HT1080 (cell line): ENCODE measurements at regions not wholly inside any gene's neighbourhood (a gene's known extent, or its start where the extent isn't known, plus 50 kb on each side); places are given as distances from the start of the nearest gene placed in this dataset.

Experiments
- DNase-seq: peaks from one replicate; pipeline ENCODE4 v3.0.0-alpha.2; 2015; ENCODE audit warnings: low read depth

DNA sequence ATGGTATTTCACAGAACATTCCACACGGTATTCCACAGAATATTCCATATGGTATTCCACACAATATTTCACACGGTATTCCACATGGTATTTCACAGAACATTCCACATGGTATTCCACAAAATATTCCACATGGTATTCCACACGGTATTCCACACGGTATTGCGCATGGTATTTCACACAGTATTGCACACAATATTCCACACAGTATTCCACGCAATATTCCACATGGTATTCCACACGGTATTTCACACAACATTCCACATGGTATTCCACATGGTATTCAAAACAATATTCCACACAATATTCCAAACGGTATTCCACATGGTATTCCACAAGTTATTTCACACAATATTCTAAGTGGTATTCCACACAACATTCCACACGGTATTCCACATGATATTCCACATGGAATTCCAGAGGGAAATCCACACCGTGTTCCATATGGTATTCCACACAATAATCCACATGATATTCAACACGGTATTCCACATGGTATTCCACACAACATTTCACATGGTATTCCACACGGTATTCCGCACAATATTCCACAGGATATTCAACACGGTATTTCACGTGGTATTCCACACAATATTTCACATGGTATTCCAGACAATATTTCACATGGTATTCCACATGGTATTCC lies 136.7 kb upstream of the CHST15 start:
- no peak for DNase-seq

DNA sequence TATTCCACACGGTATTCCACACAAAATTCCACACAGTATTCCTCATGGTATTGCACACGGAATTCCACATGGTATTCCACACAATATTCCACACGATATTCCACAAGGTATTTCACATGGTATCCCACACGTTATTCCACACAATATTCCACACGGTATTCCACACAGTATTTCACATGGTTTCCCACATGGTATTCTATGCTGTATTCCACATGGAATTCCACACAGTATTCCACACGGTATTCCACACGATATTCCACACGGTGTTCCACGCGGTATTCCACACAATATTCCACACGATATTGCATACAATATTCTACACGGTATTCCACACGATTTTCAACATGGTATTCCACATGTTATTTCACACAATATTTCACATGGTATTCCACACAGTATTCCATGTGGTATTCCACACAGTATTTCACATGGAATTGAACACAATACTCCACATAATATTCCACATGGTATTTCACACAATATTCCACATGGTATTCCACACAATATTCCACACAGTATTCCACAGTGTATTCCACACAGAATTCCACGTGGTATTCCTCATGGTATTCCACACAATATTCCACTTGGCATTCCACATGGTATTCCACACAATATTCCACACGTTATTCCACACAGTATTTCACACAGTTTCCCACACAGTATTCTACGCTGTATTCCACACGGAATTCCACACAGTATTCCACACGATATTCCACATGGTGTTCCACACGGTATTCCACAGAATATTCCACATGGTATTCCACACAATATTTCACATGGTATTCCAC lies 136.0 kb upstream of the CHST15 start:
- DNase-seq = no peak

DNA sequence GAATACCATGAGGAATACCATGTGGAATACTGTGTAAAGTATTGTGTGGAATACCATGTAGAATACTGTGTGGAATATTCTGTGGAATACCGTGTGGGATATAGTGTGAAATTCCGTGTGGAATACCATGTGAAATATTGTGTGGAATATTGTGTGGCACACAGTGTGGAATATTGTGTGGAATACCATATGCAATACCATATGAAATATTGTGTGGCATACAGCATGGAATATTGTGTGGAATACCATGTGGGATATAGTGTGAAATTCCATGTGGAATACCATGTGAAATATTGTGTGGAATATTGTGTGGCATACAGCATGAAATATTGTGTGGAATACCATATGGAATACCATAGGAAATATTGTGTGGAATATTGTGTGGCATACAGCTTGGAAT lies 135.1 kb upstream of the CHST15 start:
- no peak for DNase-seq

DNA sequence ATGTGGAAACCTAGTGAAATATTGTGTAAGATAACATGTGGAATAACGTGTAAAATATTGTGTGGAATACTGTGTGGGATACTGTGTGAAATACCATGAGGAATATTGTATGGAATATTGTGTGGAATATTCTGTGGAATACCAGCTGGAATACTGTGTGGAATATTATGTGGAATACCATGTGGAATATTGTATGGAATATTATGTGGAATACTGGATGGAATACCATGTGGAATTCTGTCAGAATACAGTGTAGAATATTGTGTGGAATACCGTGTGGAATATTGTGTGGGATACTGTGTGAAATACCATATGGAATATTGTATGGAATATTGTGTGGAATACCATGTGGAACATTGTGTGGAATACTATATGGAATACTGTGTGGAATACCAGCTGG lies 134.6 kb upstream of the CHST15 start:
- no peak for DNase-seq

DNA sequence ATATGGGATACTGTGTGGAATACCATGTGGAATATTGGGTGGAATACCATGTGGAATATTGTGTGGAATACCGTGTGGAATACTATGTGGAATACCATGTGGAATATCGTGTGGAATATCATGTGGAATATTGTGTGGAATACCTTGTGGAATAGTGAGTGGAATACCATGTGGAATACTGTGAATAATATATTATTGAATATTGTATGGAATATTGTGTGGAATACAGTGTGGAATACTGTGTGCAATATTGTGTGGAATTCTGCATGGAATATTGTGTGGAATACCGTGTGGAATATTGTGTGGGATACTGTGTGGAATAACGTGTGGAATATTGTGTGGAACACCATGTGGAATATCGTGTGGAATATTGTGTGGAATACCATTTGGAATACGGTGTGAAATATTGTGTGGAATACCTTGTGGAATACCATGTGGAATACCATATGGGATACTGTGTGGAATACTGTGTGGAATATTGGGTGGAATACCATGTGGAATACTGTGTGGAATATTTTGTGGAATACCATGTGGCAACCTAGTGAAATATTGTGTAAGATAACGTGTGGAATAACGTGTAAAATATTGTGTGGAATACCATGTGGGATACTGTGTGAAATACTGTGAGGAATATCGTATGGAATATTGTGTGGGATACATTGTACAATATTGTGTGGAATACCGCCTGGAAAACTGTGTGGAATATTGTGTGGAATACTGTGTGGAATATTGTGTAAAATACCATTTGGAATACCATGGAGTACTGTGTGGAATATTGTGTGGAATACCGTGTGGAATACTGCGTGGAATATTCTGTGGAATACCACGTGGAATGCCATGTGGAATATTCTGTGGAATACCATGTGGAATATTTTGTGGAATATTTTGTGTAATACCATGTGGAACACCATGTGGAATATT lies 133.9 kb upstream of the CHST15 start:
- no peak for DNase-seq

DNA sequence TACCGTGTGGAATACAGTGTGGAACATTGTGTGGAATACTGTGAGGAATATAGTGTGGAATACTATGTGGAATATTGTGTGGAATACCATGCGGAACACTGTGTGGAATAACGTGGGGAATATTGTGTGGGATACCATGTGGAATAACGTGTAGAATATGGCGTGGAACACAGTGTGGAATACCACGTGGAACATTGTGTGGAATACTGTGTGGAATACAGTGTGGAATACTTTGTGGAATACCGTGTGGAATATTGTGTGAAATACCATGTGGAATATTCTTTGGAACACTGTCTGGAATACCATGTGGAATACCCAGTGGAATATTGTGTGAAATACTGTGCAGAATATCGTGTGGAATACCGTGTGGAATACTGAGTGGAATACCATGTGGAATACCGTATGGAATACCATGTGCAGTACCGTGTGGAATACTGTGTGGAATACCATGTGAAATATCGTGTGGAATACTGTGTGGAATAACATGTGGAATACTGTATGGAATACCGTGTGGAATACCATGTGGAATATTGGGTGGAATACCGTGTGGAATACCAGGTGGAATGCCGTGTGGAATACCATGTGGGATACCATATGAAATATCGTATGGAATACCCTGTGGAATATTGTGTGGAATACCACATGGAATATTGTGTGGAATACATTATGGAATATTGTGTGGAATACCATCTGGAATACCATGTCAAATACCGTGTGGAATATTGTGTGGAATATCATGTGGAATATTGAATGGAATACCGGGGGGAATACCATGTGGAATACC lies 133.1 kb upstream of the CHST15 start:
- DNase-seq = no peak

DNA sequence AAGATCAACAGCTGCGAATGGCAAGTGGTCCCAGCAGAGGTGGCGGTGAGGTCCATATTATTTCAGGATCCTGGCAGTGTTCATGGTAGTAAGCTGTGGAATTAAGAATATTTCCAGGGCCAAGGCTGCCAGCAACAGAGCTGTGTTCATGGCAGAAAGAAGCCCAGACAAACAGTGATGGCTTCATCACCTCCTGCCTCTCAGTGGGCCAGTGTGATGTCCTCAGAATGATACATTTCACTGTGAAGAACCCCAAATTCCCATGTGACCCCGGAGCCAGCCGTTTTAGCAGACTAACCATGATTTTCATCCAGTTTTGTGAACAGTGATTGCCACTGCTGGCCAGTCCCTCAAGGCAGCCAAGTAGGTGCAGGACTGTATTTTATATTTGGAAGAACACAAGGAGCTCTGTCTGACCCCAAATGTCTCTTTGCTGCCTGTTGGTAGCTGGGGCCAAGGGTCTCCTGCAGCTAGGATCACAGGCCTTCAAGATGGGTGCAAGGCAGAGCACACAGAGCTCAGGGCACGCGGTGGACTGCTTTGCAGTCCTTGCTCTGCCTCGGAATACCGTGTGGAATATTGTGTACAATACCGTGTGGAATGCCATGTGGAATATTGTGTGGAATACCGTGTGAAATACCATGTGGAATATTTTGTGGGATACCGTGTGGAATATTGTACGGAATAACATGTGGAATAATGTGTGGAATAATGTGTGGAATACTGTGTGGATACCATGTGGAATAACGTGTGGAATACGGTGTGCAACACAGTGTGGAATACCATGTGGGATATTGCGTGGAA lies 132.3 kb upstream of the CHST15 start:
- DNase-seq = no peak

DNA sequence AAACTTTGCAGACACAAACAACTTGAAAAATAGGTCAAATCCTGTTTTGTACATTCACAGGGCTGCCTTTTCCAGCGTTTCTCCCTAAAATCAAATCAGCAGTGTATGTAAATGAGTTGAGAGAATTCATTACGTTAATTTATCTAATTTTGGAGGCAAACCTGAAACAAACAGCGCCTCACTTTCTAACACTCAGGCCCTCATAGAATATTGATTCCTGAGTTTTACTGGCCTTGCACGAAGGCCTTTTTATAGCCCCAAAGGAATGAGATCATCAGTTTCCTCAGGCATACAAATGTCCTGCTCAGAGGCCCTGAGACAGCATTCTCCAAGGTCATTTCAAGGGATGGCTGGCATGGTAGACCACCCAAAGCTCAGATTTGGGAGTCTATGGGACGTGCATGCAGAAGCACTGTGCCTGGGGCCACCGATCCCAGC lies 131.7 kb upstream of the CHST15 start:
- no peak for DNase-seq

DNA sequence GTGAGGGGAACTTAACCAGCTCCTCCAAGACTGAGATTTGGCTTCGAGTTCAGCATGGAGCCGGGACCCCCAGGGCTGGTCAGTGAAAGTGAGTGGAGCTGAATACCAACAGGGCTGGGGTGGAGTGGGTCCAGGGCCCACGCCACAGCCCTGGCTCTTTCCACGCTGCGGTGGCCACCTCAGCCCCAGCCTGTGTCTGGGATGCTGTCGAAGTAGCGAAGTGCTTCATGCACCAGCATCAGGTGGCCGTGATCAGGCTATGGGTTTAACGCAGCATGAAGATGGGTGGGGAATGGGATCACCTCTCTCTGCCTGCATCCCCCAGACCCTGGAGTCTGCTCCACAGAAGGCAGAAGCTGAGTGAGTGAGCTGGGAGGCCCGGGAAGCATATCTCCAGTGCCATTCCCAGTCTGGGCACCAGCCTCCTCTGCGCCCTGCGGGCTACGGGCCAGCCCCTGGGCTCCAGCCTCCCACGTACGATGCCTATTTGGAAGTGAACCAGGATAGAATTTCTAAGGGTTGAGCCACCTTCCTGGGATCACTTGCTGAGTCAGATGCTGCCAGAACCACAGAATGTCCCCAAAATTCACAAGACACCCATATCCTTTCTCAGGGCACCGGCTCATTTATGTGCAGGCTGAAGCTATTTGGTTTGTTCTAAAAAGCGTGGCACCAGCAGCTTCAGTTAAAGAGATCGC lies 131.1 kb upstream of the CHST15 start:
- DNase-seq = peak; percentile 43

DNA sequence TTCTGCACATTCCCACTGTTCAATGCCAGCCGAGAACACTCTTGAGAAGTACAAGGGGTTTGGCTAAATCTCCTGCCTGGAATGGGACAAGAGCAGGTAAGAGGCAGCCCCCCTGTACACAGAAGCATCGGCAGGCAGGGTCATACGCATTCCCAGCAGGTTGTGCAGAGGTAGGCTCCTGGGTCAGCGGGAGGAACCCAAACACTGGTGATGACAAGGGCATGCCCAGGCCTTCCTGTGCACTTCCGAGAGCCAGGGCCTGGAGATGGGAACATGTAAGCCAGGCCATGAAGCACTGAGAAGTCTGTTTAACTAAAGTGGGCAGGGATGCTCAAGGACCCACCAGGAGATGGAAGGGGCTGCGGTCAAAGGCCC lies 130.3 kb upstream of the CHST15 start:
- no peak for DNase-seq

DNA sequence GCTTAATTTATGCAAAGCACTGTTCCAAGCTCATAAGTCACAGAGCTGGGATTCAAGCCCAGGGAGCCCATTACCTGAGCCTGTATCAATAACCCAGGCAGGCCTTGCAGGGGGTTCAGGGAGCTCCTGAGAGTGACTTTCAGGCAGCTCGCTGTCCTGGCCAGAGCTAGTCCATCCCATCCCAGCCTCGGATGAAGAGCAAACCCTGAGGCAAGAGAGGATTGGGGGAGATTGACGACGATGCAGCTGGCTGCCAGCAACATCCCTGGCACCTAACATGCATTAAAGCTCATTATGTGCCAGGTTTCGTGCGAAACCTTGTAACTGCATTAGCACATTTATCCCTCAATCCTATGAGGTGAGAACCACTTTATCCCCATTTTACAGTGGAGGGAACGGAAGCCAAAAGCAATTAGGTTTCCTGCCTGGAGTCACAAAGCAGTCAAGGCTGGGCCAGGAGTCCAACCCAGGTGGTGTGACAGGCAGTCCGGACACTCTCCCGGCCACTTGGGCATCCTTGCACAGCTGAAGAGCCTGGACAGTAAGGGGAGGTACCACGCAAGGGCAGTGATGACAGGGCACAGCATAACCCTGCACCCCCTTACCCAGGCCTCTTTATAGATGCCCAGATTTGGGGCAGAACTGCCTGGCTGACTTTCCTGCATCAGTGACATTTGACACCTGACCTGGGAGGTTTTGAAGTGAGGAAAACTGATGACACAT lies 129.8 kb upstream of the CHST15 start:
- no peak for DNase-seq

DNA sequence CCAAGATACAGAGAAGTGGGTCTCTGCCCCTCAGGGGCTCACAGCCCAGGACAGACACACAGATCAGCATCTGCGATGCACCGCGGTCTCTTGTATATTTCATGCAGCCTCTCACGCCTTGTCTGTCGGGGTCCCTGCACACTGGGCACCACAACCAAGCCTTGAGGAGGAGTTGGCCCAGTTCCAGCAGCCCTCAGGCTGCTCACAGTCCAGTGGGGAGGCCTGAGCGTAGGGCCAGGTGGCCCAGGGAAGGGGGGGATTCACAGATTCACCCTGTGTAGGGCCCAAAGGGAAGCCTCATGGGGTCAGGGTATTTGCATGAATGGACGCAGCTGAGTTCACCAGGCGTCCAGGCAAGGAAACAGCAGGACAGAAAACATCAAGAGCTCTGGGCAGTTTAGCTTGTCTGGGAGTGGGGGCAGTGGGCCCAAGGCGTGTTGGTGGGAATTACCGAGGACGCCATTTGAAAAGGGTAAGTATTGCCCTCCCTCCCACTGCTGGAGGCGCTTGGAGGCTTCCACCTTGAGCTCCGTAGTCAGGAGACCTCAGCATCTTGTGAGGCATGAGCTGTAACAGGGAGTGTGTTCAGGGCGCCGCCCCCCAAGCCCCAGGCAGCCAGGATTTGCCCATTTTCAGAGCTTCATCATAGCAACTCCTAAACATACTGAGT lies 129.1 kb upstream of the CHST15 start:
- DNase-seq = no peak

DNA sequence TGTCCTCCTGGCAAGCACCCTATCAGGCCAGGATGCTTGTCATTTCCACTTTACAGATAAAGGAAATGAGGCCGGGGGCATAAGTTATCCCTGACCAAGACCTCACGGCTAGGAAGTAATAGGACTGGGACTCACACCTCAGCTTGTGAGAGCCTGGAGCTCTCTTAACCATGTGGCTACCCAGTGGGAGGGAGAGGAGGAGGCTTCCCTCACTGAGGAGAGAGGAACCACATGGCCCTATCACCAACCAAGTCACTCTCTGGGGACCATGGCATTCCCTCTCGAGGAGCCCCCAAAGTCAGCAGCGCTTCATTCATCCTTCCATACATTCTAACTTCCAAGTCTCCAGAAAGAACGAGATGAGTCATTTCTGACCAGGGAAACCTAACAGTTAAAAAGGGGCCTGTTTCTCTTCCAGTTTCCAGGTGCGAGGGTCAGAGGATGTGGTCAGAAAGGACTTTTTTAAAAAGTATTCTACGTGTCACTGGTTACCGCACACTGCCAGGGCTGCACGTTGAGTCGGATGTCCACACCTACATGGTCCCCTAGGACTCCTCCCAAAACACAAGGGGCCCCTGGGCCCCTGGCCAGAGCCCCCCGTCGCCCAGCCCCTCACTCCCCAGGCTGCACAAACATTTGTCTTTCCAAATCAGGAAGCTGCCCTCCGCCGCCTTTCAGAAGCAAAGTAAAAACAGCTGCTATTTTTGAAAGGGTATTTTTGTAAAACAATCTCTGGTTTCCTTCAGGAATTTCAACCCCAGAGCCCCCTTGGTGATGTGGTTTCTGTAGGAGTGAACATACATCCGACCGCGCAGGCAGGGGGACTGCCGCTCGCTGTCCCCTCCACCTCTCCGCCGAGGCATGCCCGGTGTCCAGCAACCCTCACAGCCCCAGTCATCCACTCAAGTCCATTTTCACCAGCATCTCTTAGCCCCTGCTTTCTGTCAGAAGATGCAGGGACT lies 128.2 kb upstream of the CHST15 start:
- peak; percentile 82 for DNase-seq

DNA sequence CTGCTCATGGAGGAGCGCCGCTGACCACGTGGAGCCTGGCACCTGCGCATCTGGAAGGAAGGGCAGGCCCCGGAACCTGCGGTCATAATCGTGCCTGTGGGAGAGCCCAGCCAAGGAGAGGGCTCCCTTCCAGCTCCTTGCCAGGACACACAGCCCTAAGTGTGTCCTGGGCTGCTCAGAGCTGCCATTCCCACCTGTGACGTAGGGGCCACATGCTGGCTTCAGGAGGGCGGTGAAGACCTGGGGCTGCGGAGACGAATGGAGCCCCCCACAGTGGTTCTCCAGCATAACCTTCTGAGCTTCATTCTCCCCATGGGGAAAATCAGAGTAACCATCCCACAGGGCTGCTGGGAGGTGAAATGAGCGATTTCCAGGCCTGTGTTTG lies 127.6 kb upstream of the CHST15 start:
- DNase-seq = no peak

DNA sequence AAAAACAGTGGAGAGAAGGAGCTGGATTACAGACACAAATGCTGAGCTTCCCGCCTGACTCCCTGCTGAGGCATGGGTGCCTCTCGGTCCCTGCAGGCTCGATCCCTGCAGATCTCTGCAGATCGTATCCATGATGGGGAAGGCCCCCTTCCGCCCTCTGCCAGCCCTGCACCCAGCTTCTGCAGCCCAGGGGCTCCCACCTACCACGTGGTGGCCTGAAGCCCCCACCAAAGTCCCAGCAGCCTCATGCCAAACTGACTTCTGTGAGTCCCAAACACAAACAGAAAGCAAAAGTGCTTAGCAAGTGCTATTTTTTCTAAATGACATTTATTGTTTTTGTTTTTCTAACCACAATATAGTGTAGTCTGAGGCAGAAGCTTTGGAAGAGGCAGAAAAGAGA lies 127.1 kb upstream of the CHST15 start:
- DNase-seq = no peak

DNA sequence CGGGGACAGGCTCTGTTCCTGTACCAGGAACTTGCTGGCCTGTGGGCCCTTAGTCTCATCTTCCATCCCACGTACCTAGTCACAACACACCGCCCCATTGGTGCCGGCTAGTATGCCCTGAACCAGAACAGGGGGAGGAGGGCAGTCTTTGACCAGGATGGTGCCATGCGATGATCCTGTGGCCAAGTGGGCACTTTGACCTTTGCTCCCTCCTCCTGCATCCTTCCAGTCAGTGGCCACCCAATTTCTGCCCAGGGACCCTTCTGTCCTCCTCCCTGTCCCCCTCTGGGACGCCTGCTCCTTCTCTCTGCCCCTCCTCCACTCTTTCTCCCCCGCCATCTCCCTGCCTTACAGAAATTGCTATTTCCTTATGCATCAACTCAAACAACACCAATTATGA lies 126.3 kb upstream of the CHST15 start:
- no peak for DNase-seq

DNA sequence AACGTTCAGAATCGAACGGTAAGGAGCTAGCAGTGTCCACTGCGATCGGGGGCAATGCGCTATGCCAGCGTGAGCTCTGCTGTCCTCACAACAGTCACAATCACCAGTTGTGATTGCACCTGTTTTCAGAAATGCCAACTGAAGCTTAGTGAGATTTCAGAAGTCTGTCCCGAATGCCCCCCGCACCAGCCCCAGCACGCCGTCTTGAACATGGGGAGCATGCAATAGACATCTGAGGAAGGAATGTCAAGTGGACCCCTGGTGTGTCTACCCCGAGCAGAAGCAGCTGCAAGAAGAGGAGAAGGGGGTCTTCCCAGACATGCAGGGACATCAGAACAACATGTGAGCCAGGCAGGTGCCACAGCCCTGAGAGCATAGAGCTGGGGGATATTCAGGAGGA lies 125.7 kb upstream of the CHST15 start:
- DNase-seq = no peak
